CD14-positive monocyte (primary cell): ENCODE measurements at regions not wholly inside any gene's neighbourhood (a gene's known extent, or its start where the extent isn't known, plus 50 kb on each side); places are given as distances from the start of the nearest gene placed in this dataset.

Experiments
- DNase-seq, 3 donors: peaks; one replicate each; pipeline ENCODE4 v3.0.0-alpha.2; 2011 to 2022
- H2AFZ ChIP-seq: 2 replicates; pipeline ENCODE4 v1.6.0; 2012; ENCODE audit warnings: mild to moderate bottlenecking, low read depth, low read length, inconsistent platforms; ENCODE audit not compliant: insufficient read depth, poor library complexity, severe bottlenecking
- H3K27ac ChIP-seq, 2 donors: 1 replicate in 1 of 2; 2 replicates in 1 of 2; pipeline ENCODE4 v1.5.1; 2012 to 2013; ENCODE audit warnings: low read length in 2 of 2, control low read depth in 1 of 2, inconsistent platforms in 1 of 2, low read depth in 1 of 2, mild to moderate bottlenecking in 1 of 2
- H3K27me3 ChIP-seq, 2 donors: one replicate each; pipeline versions ENCODE4 v1.6.0 to v1.6.1; 2011 to 2013; ENCODE audit warnings: low read length in 2 of 2; ENCODE audit not compliant: control insufficient read depth in 2 of 2, insufficient read depth in 2 of 2
- H3K36me3 ChIP-seq, 2 donors: replicated peaks in 1 of 2; 1 replicate in 1 of 2; 2 replicates in 1 of 2; pipeline versions ENCODE4 v1.5.1 to v1.6.1; 2012 to 2013; ENCODE audit warnings: low read length in 2 of 2, control low read depth in 1 of 2, inconsistent platforms in 1 of 2, mild to moderate bottlenecking in 1 of 2; ENCODE audit not compliant: insufficient read depth in 2 of 2, control insufficient read depth in 1 of 2
- H3K4me1 ChIP-seq, 2 donors: 1 replicate in 1 of 2; 2 replicates in 1 of 2; pipeline versions ENCODE4 v1.5.1 to v1.6.1; 2012 to 2013; ENCODE audit warnings: low read length in 2 of 2, control low read depth in 1 of 2, inconsistent platforms in 1 of 2, mild to moderate bottlenecking in 1 of 2, moderate library complexity in 1 of 2; ENCODE audit not compliant: insufficient read depth in 2 of 2, control insufficient read depth in 1 of 2
- H3K4me2 ChIP-seq: replicated peaks from 2 replicates; pipeline ENCODE3; 2012; ENCODE audit warnings: low read length, moderate library complexity, mild to moderate bottlenecking; ENCODE audit not compliant: poor library complexity, severe bottlenecking; ENCODE audit errors: extremely low read depth
- H3K4me3 ChIP-seq, 3 experiments: fragments of 200-600 bp in 1 of 3; sonication (generic) in 1 of 3; replicated peaks in 1 of 3; 1 replicate in 2 of 3; 2 replicates in 1 of 3; pipeline ENCODE4 v1.5.1; 2011 to 2013; ENCODE audit warnings: low read length in 3 of 3, mild to moderate bottlenecking in 3 of 3, control low read depth in 2 of 3, low read depth in 2 of 3, inconsistent platforms in 1 of 3, moderate library complexity in 1 of 3
- H3K79me2 ChIP-seq: 2 replicates; pipeline ENCODE4 v1.6.0; 2012; ENCODE audit warnings: mild to moderate bottlenecking, control low read depth, inconsistent platforms, low read length, moderate library complexity; ENCODE audit not compliant: insufficient read depth
- H3K9ac ChIP-seq: 2 replicates; pipeline ENCODE4 v1.6.0; 2017; ENCODE audit warnings: low read length, mild to moderate bottlenecking; ENCODE audit not compliant: insufficient read depth, poor library complexity, severe bottlenecking
- H3K9me3 ChIP-seq, 2 donors: replicated peaks in 1 of 2; 1 replicate in 1 of 2; 2 replicates in 1 of 2; pipeline versions ENCODE4 v1.5.1 to v1.6.1; 2012 to 2013; ENCODE audit warnings: low read length in 2 of 2, control low read depth in 1 of 2; ENCODE audit not compliant: control insufficient read depth in 1 of 2, insufficient read depth in 1 of 2
- H4K20me1 ChIP-seq: 2 replicates; pipeline ENCODE4 v1.6.0; 2012; ENCODE audit warnings: mild to moderate bottlenecking, low read length, control low read depth, moderate library complexity; ENCODE audit not compliant: insufficient read depth
- H3K27ac Mint-ChIP-seq, 7 donors: one replicate each; pipeline ENCODE4 v1.8.0; 2020; ENCODE audit warnings: mild to moderate bottlenecking in 7 of 7, mixed read lengths in 7 of 7, moderate library complexity in 6 of 7, inconsistent platforms in 2 of 7
- H3K27me3 Mint-ChIP-seq, 3 donors: one replicate each; pipeline ENCODE4 v1.8.0; 2021 to 2022; ENCODE audit warnings: low read depth in 3 of 3, mild to moderate bottlenecking in 3 of 3, mixed read lengths in 3 of 3, moderate library complexity in 3 of 3, inconsistent platforms in 1 of 3
- H3K36me3 Mint-ChIP-seq, 2 donors: one replicate each; pipeline ENCODE4 v1.8.0; 2020; ENCODE audit warnings: mixed read lengths in 2 of 2, inconsistent platforms in 1 of 2, mild to moderate bottlenecking in 1 of 2
- H3K4me1 Mint-ChIP-seq: one replicate; pipeline ENCODE4 v1.8.0; 2020; ENCODE audit warnings: mild to moderate bottlenecking, mixed read lengths
- H3K4me3 Mint-ChIP-seq, 2 donors: one replicate each; pipeline ENCODE4 v1.8.0; 2020; ENCODE audit warnings: mild to moderate bottlenecking in 2 of 2, mixed read lengths in 2 of 2, moderate library complexity in 1 of 2
- H3K9me3 Mint-ChIP-seq, 7 donors: one replicate each; pipeline ENCODE4 v1.8.0; 2020 to 2022; ENCODE audit warnings: mixed read lengths in 7 of 7, mild to moderate bottlenecking in 6 of 7, moderate library complexity in 6 of 7, inconsistent platforms in 2 of 7
- WGBS: methylation state at CpG from one replicate; pipeline ENCODE4 v1.1.5; 2013; ENCODE audit warnings: missing lambda C conversion rate; ENCODE audit not compliant: insufficient coverage; 5-methylcytosine and 5-hydroxymethylcytosine counted together
- intact Hi-C, 2 donors: fragments of 100-400 bp; cut with micrococcal nuclease; formaldehyde crosslinking; loops; one replicate each; pipeline versions ENCODE4 v1.15.0 to v1.15.1; 2023
- TF ChIP-seq, protein P1 (sequence below): fragments of 200-600 bp; IDR thresholded peaks from one replicate; pipeline ENCODE4 v1.8.0; 2022; ENCODE audit warnings: antibody characterized with exemption, mild to moderate bottlenecking

DNA sequence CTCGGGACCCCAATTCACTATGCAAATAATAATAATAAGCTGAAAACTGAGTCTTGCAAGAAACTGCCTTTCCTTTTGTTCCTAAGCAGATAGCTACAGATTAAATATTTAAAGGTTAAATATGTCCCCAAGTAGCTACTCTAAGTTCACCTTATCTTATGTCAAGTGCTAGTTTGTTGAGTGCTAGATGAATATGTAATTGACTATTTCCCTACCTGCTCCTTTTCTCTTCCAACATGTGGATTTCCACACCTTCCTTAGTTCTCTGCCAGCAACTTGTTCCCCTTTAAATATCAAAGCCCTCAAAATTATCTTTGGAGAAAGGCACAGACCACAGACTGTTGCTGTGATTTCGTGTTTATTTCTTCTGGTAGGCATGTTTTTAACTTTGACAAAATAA is 709.2 kb upstream of the SLITRK1 start:
- Histone ChIP-seq H3K4me3 (no peak overlapping the region), H3K4me2 (no peak overlapping the region), H3K36me3 (no peaks in the 10 kb centered on the region), H3K9me3 (no peaks in the 10 kb centered on the region), H2AFZ (no peak overlapping the region), H4K20me1 (no peaks in the 10 kb centered on the region), H3K9ac (no peak overlapping the region), H3K27ac (no peak overlapping the region), H3K4me1 (no peaks in the 10 kb centered on the region), H3K27me3 (no peaks in the 10 kb centered on the region), H3K79me2 (no peaks in the 10 kb centered on the region)
- no peak for DNase-seq
- no peaks in the 10 kb centered on the region for H3K36me3 Mint-ChIP-seq
- H3K27ac Mint-ChIP-seq: no peak overlapping the region
- no peaks in the 10 kb centered on the region for H3K27me3 Mint-ChIP-seq
- H3K4me3 Mint-ChIP-seq: no peak overlapping the region
- TF ChIP-seq, protein P1, sequence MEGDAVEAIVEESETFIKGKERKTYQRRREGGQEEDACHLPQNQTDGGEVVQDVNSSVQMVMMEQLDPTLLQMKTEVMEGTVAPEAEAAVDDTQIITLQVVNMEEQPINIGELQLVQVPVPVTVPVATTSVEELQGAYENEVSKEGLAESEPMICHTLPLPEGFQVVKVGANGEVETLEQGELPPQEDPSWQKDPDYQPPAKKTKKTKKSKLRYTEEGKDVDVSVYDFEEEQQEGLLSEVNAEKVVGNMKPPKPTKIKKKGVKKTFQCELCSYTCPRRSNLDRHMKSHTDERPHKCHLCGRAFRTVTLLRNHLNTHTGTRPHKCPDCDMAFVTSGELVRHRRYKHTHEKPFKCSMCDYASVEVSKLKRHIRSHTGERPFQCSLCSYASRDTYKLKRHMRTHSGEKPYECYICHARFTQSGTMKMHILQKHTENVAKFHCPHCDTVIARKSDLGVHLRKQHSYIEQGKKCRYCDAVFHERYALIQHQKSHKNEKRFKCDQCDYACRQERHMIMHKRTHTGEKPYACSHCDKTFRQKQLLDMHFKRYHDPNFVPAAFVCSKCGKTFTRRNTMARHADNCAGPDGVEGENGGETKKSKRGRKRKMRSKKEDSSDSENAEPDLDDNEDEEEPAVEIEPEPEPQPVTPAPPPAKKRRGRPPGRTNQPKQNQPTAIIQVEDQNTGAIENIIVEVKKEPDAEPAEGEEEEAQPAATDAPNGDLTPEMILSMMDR: no peak
- H3K4me1 Mint-ChIP-seq: no peaks in the 10 kb centered on the region
- peaks cover 0 to 9% (median 2%) of the 10 kb centered on the region in 7 donors for H3K9me3 Mint-ChIP-seq
- WGBS: no CpG with 5 or more reads among the region's 2 CpGs
- intact Hi-C loops: no loop called here

DNA sequence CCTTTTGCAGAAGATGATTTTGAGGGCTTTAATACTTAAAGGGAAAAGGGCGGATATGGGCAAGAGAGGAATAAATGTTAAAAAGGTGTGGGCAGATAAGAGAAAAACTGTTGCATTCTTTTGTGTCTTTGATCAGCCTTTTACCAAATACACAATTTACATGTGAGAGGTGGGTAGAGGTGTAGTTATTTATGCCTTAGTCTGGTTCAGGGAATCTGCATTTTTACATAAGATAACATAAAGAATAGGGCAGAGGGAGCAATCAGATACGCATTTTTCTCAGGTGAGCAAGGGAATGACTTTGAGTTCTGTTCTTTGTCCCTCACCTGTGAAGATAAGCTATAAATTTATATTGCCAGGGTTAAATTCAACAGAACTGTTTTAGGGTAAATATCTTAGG is 708.4 kb upstream of the SLITRK1 start:
- WGBS: 60% methylated on average over 1 of the region's 2 CpGs
- no peak overlapping the region for H3K27ac Mint-ChIP-seq
- no peak for DNase-seq
- no peak overlapping the region for H3K4me2 ChIP-seq
- H2AFZ ChIP-seq: no peak overlapping the region
- TF ChIP-seq, protein P1: no peak
- H3K9ac ChIP-seq: no peak overlapping the region
- no peaks in the 10 kb centered on the region for H3K4me1 Mint-ChIP-seq
- no peak overlapping the region for H3K4me3 Mint-ChIP-seq
- no peak overlapping the region for H3K27ac ChIP-seq
- H4K20me1 ChIP-seq: no peaks in the 10 kb centered on the region
- H3K9me3 Mint-ChIP-seq: peaks cover 0 to 9% (median 0%) of the 10 kb centered on the region in 7 donors
- no peaks in the 10 kb centered on the region for H3K36me3 Mint-ChIP-seq
- H3K27me3 ChIP-seq: no peaks in the 10 kb centered on the region
- H3K36me3 ChIP-seq: no peaks in the 10 kb centered on the region
- H3K9me3 ChIP-seq: no peaks in the 10 kb centered on the region
- no peak overlapping the region for H3K4me3 ChIP-seq
- no peaks in the 10 kb centered on the region for H3K4me1 ChIP-seq
- intact Hi-C loops: no loop called here
- H3K79me2 ChIP-seq: no peaks in the 10 kb centered on the region
- no peaks in the 10 kb centered on the region for H3K27me3 Mint-ChIP-seq
